ENCODE measurements at regions not wholly inside any gene's neighbourhood (a gene's known extent, or its start where the extent isn't known, plus 50 kb on each side); places are given as distances from the start of the nearest gene placed in this dataset.

DNA sequence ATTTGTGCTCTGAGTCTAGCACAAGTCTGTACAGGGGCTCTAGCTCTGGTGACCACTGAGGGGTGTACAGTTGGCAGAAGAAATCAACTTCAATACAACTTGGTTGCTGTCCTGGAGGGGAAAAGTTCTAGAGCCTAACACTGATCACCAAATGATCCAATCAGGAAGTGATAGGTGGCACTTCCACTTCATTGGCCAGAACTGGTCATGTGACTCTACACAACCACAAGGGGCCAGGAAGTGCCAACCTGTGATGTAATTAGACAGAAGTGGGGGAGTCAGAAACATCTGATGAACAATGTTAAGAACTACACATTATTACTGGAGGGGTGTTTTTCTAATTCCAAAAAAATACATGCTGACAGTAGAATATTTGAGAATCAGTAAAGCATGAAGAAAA, 401.6 kb downstream of the VRK1 start:
- H3K4me3 ChIP-seq (ENCODE audit: low read depth, low read length) = no peak overlapping the region
- TF ChIP-seq, protein P1, sequence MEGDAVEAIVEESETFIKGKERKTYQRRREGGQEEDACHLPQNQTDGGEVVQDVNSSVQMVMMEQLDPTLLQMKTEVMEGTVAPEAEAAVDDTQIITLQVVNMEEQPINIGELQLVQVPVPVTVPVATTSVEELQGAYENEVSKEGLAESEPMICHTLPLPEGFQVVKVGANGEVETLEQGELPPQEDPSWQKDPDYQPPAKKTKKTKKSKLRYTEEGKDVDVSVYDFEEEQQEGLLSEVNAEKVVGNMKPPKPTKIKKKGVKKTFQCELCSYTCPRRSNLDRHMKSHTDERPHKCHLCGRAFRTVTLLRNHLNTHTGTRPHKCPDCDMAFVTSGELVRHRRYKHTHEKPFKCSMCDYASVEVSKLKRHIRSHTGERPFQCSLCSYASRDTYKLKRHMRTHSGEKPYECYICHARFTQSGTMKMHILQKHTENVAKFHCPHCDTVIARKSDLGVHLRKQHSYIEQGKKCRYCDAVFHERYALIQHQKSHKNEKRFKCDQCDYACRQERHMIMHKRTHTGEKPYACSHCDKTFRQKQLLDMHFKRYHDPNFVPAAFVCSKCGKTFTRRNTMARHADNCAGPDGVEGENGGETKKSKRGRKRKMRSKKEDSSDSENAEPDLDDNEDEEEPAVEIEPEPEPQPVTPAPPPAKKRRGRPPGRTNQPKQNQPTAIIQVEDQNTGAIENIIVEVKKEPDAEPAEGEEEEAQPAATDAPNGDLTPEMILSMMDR (conservative IDR thresholded peaks at IDR 0.05; ENCODE audit: low read depth, low read length) = no peak
- no peak for DNase-seq (ENCODE audit: low read depth)

DNA sequence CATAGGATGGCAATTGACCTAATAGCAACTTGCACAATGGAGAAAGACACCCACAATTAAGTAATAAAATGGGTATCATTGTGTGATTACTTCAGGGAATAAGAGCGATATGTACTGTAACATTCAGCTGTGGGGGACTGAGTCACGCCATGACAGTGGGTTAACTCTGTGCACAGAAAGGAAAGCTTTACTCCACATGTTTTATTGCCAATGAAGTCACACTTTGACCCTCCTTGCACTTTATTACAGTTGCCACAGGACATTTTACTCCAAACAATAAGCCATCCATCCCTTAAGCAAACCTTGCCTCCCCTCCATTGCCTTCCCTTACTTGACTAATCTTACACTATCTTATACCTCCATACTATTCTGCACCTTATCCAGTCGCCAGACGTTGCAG, 403.1 kb downstream of the VRK1 start:
- no peak for DNase-seq (ENCODE audit: low read depth)
- TF ChIP-seq, protein P1 (conservative IDR thresholded peaks at IDR 0.05; ENCODE audit: low read depth, low read length) = no peak
- H3K4me3 ChIP-seq (ENCODE audit: low read depth, low read length) = no peak overlapping the region

DNA sequence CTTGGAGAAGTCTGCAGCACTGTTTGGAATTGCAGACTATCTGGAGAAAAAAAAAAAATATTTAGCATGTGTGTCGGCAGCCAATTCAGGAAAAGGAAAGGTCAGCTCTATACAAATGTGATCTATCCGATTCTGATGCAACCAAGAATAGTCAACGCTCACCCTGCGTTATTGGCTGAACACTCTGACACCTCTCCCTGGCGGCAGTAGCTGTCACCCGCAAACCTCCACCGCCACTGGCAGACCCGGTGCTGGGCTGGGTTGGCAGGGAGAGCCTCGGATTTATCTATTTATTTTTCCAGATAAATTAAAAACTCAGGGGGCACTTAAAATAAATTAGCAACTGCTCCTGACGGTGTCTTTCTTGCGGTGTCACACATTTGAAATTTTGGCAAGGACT, 409.7 kb downstream of the VRK1 start:
- TF ChIP-seq, protein P1 (conservative IDR thresholded peaks at IDR 0.05; ENCODE audit: low read depth, low read length) = no peak
- no peak for DNase-seq (ENCODE audit: low read depth)
- no peak overlapping the region for H3K4me3 ChIP-seq (ENCODE audit: low read depth, low read length)

DNA sequence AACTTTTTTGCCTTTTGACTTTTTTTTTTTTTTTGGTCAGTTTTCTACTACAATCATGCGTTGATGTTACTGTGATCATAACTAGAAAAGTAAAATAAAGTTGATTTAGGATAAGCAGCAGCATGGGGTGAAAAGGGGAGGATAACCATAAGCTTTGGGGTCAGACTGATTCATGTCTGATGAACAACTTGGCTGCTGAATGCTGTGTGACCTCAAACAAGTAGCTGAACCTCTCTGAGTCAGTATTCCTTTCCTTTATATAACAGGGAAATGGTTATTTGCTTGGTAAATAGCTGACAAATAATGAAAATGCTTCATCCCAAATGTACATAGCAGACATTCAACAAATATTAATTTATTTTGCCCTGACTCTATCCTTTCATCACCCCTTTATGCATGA, 413.0 kb downstream of the VRK1 start:
- H3K4me3 ChIP-seq (ENCODE audit: low read depth, low read length) = no peak overlapping the region
- DNase-seq (ENCODE audit: low read depth) = no peak
- TF ChIP-seq, protein P1 (conservative IDR thresholded peaks at IDR 0.05; ENCODE audit: low read depth, low read length) = no peak

GRCh38 chr14:97212399-97212798, 415.2 kb downstream of the VRK1 start:
- no peak overlapping the region for H3K4me3 ChIP-seq (ENCODE audit: low read depth, low read length)
- TF ChIP-seq, protein P1 (conservative IDR thresholded peaks at IDR 0.05; ENCODE audit: low read depth, low read length) = no peak
- no peak for DNase-seq (ENCODE audit: low read depth)

DNA sequence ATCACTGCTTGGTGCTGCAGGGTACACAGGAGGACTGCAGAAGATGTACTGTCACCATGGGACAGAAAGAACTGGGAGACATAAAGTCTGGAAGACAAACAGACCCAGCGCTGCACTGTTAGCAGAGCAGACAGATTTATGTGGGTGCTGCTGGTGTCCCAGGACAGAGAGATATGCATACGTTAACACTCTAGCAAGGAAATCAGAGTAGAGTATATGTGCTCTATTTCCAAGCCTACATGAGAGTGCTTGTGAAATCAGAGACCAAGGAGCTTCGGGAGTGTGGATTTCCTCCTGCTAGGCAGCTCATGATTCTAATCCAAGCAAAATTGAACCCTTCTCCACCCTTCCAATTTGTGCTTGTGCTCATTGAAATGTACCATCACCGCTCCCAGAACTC, 416.5 kb downstream of the VRK1 start:
- no peak for DNase-seq (ENCODE audit: low read depth)
- TF ChIP-seq, protein P1 (conservative IDR thresholded peaks at IDR 0.05; ENCODE audit: low read depth, low read length) = no peak
- no peak overlapping the region for H3K4me3 ChIP-seq (ENCODE audit: low read depth, low read length)

DNA sequence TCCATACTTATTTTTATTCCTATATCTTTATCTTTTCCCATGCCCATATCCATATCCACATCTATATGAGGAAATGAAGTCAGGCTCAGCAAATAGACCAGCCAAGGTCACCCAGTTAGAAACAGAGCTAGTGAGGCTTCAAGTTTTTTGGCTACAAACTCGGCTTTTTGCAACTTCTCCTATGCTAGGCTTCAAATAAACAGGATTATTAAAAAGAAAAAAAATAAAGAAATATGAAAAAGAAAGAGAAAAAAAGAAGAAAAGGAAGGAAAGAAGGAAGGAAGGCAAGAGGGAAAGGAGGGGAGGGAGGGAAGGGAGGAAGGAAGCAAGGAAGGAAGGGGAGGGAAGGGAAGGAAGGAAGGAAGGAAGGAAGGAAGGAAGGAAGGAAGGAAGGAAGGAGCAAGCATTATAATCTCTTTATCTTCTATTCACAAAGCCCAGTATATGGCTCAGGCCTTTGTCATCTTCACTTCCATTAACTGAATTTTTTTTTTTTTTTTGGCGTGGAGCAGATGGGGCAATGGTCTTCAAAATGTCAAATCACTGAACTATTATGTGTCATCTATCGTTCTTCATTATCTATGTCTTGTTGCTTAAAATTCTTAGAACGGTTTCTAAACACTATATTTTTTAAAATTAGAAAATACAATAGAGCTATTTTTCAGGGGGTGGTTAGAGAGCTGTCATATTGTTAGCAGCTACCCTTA, 418.2 kb downstream of the VRK1 start:
- no peak overlapping the region for H3K4me3 ChIP-seq (ENCODE audit: low read depth, low read length)
- DNase-seq (ENCODE audit: low read depth) = no peak
- TF ChIP-seq, protein P1 (conservative IDR thresholded peaks at IDR 0.05; ENCODE audit: low read depth, low read length) = no peak

All from epithelial cell of proximal tubule (primary cell).